ENCODE measurements at regions not wholly inside any gene's neighbourhood (a gene's known extent, or its start where the extent isn't known, plus 50 kb on each side); places are given as distances from the start of the nearest gene placed in this dataset.

DNA sequence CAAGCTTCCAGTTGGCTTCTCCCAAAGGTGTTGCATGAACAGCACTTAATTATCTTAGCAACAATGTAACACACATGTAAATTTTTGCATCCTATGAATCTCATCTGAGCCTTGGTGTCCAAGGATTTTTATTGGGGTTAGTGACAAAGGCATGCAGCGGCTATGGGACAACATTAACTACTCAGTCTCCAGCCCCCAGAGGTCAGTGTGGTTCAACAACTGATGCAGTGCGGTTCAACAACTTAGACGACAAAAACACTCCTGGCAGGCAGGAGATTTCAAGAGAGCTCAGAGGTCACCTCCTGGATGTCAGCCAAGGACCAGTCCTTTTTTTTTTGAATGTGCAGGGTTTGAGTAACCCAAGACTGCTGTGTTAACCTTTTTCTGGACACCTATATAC lies 77.5 kb upstream of the HMCN1 start:
- Histone ChIP-seq H3K27me3 (ENCODE audit: control insufficient read depth in 1 of 2, insufficient read depth in 2 of 2, low read length in 2 of 2) (no peaks in the 10 kb centered on the region), H3K27ac (ENCODE audit: extremely low read length, insufficient read depth, low read length) (no peak overlapping the region), H3K9me3 (ENCODE audit: low read length) (0 out of 2 replicates have a peak, but pooled peaks cover 13% of the 10 kb centered on the region), H3K4me1 (ENCODE audit: insufficient read depth, low read length) (no peaks in the 10 kb centered on the region), H2AFZ (ENCODE audit: low read length) (no peak overlapping the region), H3K36me3 (replicated peaks in 1 of 2; ENCODE audit: control insufficient read depth in 1 of 2, insufficient read depth in 2 of 2, low read length in 2 of 2) (no peaks in the 10 kb centered on the region), H3K9ac (ENCODE audit: insufficient read depth, low read depth, low read length) (no peak overlapping the region), H3K4me3 (replicated peaks in 1 of 3; ENCODE audit: insufficient read depth in 1 of 3, low read depth in 2 of 3, low read length in 3 of 3) (no peak overlapping the region), H3K4me2 (ENCODE audit: low read depth, low read length) (no peak overlapping the region), H4K20me1 (ENCODE audit: insufficient read depth, low read length) (no peaks in the 10 kb centered on the region), H3K79me2 (ENCODE audit: insufficient read depth, low read length) (no peaks in the 10 kb centered on the region)
- POLR2A ChIA-PET, result no interaction called here
- TF ChIP-seq, protein P1, sequence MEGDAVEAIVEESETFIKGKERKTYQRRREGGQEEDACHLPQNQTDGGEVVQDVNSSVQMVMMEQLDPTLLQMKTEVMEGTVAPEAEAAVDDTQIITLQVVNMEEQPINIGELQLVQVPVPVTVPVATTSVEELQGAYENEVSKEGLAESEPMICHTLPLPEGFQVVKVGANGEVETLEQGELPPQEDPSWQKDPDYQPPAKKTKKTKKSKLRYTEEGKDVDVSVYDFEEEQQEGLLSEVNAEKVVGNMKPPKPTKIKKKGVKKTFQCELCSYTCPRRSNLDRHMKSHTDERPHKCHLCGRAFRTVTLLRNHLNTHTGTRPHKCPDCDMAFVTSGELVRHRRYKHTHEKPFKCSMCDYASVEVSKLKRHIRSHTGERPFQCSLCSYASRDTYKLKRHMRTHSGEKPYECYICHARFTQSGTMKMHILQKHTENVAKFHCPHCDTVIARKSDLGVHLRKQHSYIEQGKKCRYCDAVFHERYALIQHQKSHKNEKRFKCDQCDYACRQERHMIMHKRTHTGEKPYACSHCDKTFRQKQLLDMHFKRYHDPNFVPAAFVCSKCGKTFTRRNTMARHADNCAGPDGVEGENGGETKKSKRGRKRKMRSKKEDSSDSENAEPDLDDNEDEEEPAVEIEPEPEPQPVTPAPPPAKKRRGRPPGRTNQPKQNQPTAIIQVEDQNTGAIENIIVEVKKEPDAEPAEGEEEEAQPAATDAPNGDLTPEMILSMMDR (CRISPR knock-in tag; IDR thresholded peaks at IDR 0.05), result peak; percentile 46
- TF ChIP-seq SMC3 (IDR thresholded peaks at IDR 0.05; ENCODE audit: low read length), result 0 out of 2 replicates have a peak, but pooled peaks have one; percentile 7
- TF ChIP-seq POGZ (CRISPR knock-in tag; IDR thresholded peaks at IDR 0.05), result peak; percentile 27; the same call in 1 of the 2 replicates
- 0 out of 2 replicates have a peak, but pooled peaks have one; percentile 6 for TF ChIP-seq HNF4A (CRISPR knock-in tag; IDR thresholded peaks at IDR 0.05)
- TF ChIP-seq GABPA (IDR thresholded peaks at IDR 0.05; ENCODE audit: low read depth, low read length), result no peak
- no peak for TF ChIP-seq GABPA (CRISPR knock-in tag; IDR thresholded peaks at IDR 0.05; ENCODE audit: low read depth)
- TF ChIP-seq STAG1 (CRISPR knock-in tag; IDR thresholded peaks at IDR 0.05), result peak; percentile 40
- peak; percentile 15 for DNase-seq (ENCODE audit: low spot score)
- no peak for FAIRE-seq
- CTCF ChIA-PET (ENCODE audit: low intra/inter-chr PET ratio, low total read pairs), result interaction anchor here (1.3 kb wide), 1 partner anchor 24 kb away, joined by 8 read pairs; no protein-coding TSS in a partner anchor
- BruUV-seq (replicated peaks), result no TSS peak
- 0% methylated on average over 2 of the region's 3 CpGs for WGBS (ENCODE audit: low lambda C conversion rate)
- in situ Hi-C loops (cut with HindIII; ENCODE audit: extremely low pct_ligation_motif_present, low pct_unique_long_range_greater_than_20kb) (no loop called here), intact Hi-C loops (cut with micrococcal nuclease; ENCODE audit: unreplicated experiment) (loop anchor here (1.0 kb wide), 1 partner anchor 25 kb away; no protein-coding TSS in a partner anchor)
- ATAC-seq, result peak; percentile 69

DNA sequence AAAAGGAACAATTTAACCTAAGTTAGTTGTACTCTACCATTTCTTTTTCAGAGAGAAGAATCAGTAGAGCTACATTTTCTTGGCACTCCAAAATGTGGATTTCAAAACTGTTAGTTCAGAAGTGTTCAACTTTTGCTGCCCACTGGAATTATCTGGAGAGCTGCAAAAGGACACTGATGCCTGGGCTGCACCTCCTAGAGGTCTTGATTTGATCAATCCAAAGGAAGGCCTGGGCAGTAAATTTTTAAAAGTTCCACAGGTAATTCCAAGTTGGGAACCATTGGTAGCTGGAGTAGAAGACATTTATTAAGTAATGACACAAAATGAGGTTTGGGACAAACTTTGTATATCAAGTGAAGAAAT lies 79.3 kb upstream of the HMCN1 start:
- H3K36me3 ChIP-seq (replicated peaks in 1 of 2; ENCODE audit: control insufficient read depth in 1 of 2, insufficient read depth in 2 of 2, low read length in 2 of 2), result no peaks in the 10 kb centered on the region
- H3K4me3 ChIP-seq (replicated peaks in 1 of 3; ENCODE audit: insufficient read depth in 1 of 3, low read depth in 2 of 3, low read length in 3 of 3), result no peak overlapping the region
- no peak overlapping the region for H3K27ac ChIP-seq (ENCODE audit: extremely low read length, insufficient read depth, low read length)
- ATAC-seq (no peak), FAIRE-seq (no peak), DNase-seq (ENCODE audit: low spot score) (no peak)
- ChIA-PET CTCF (ENCODE audit: low intra/inter-chr PET ratio, low total read pairs) (no interaction called here), POLR2A (no interaction called here)
- H4K20me1 ChIP-seq (ENCODE audit: insufficient read depth, low read length), result no peaks in the 10 kb centered on the region
- intact Hi-C loops (cut with micrococcal nuclease; ENCODE audit: unreplicated experiment) (no loop called here), in situ Hi-C loops (cut with HindIII; ENCODE audit: extremely low pct_ligation_motif_present, low pct_unique_long_range_greater_than_20kb) (no loop called here)
- H3K9ac ChIP-seq (ENCODE audit: insufficient read depth, low read depth, low read length), result no peak overlapping the region
- peaks cover 10% of the 10 kb centered on the region for H3K4me1 ChIP-seq (ENCODE audit: insufficient read depth, low read length)
- no peak overlapping the region for H3K4me2 ChIP-seq (ENCODE audit: low read depth, low read length)
- BruUV-seq (replicated peaks), result no TSS peak
- 0 out of 2 replicates have a peak, but pooled peaks cover 13% of the 10 kb centered on the region for H3K9me3 ChIP-seq (ENCODE audit: low read length)
- no peaks in the 10 kb centered on the region for H3K27me3 ChIP-seq (ENCODE audit: control insufficient read depth in 1 of 2, insufficient read depth in 2 of 2, low read length in 2 of 2)
- no peak overlapping the region for H2AFZ ChIP-seq (ENCODE audit: low read length)
- no peaks in the 10 kb centered on the region for H3K79me2 ChIP-seq (ENCODE audit: insufficient read depth, low read length)
- TF ChIP-seq, protein P2, sequence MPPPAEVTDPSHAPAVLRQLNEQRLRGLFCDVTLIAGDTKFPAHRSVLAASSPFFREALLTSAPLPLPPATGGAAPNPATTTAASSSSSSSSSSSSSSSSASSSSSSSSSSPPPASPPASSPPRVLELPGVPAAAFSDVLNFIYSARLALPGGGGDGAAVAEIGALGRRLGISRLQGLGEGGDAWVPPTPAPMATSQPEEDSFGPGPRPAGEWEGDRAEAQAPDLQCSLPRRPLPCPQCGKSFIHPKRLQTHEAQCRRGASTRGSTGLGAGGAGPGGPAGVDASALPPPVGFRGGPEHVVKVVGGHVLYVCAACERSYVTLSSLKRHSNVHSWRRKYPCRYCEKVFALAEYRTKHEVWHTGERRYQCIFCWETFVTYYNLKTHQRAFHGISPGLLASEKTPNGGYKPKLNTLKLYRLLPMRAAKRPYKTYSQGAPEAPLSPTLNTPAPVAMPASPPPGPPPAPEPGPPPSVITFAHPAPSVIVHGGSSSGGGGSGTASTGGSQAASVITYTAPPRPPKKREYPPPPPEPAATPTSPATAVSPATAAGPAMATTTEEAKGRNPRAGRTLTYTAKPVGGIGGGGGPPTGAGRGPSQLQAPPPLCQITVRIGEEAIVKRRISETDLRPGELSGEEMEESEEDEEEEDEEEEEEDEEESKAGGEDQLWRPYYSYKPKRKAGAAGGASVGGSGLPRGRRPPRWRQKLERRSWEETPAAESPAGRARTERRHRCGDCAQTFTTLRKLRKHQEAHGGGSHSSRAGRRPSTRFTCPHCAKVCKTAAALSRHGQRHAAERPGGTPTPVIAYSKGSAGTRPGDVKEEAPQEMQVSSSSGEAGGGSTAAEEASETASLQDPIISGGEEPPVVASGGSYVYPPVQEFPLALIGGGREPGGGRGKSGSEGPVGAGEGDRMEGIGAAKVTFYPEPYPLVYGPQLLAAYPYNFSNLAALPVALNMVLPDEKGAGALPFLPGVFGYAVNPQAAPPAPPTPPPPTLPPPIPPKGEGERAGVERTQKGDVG (CRISPR knock-in tag; IDR thresholded peaks at IDR 0.05; ENCODE audit: borderline replicate concordance), result no peak
- TF ChIP-seq, protein P3, sequence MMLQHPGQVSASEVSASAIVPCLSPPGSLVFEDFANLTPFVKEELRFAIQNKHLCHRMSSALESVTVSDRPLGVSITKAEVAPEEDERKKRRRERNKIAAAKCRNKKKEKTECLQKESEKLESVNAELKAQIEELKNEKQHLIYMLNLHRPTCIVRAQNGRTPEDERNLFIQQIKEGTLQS (CRISPR knock-in tag; IDR thresholded peaks at IDR 0.05), result no peak
- TF ChIP-seq PHF20 (CRISPR knock-in tag; IDR thresholded peaks at IDR 0.05), result no peak
- TF ChIP-seq, protein P4, sequence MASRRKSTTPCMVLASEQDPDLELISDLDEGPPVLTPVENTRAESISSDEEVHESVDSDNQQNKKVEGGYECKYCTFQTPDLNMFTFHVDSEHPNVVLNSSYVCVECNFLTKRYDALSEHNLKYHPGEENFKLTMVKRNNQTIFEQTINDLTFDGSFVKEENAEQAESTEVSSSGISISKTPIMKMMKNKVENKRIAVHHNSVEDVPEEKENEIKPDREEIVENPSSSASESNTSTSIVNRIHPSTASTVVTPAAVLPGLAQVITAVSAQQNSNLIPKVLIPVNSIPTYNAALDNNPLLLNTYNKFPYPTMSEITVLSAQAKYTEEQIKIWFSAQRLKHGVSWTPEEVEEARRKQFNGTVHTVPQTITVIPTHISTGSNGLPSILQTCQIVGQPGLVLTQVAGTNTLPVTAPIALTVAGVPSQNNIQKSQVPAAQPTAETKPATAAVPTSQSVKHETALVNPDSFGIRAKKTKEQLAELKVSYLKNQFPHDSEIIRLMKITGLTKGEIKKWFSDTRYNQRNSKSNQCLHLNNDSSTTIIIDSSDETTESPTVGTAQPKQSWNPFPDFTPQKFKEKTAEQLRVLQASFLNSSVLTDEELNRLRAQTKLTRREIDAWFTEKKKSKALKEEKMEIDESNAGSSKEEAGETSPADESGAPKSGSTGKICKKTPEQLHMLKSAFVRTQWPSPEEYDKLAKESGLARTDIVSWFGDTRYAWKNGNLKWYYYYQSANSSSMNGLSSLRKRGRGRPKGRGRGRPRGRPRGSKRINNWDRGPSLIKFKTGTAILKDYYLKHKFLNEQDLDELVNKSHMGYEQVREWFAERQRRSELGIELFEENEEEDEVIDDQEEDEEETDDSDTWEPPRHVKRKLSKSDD (CRISPR knock-in tag; IDR thresholded peaks at IDR 0.05; ENCODE audit: low read depth), result no peak
- no peak for TF ChIP-seq ZMYM3 (CRISPR knock-in tag; IDR thresholded peaks at IDR 0.05)
